ENCODE measurements at regions not wholly inside any gene's neighbourhood (a gene's known extent, or its start where the extent isn't known, plus 50 kb on each side); places are given as distances from the start of the nearest gene placed in this dataset.
"Not testable (repeated sequence)": the region's sequence is repeated elsewhere in the genome, so short reads cannot be mapped to it uniquely, and the experiment has no call there.

GRCh38 chr1:112821307-112822063 is 106.4 kb upstream of the PPM1J start:
- POLR2A ChIA-PET; ATAC-seq (replicated peaks in 1 of 4); H3K27ac Mint-ChIP-seq; H3K27ac ChIP-seq (ENCODE audit: low read length); H3K4me1 Mint-ChIP-seq; H3K4me3 Mint-ChIP-seq; CTCF ChIA-PET; H3K4me1 ChIP-seq (ENCODE audit: control insufficient read depth in 1 of 2, extremely low read depth in 1 of 2, insufficient read depth in 2 of 2, low read length in 2 of 2); H3K9me3 Mint-ChIP-seq; H3K9me3 ChIP-seq; H3K4me3 ChIP-seq (ENCODE audit: control insufficient read depth in 1 of 2, extremely low read depth in 1 of 2, low read length in 1 of 2); H3K36me3 ChIP-seq (ENCODE audit: control insufficient read depth in 2 of 2, extremely low read depth in 1 of 2, insufficient read depth in 1 of 2, low read length in 1 of 2); H3K36me3 Mint-ChIP-seq; DNase-seq; H3K27me3 ChIP-seq (replicated peaks in 1 of 2; ENCODE audit: control insufficient read depth in 2 of 2, extremely low read depth in 1 of 2, insufficient read depth in 2 of 2, low read length in 1 of 2): not testable (repeated sequence)
- 94% methylated on average over 4 of the region's 7 CpGs for WGBS (ENCODE audit: insufficient coverage)
- peaks cover 9 to 14% of the 10 kb centered on the region in 2 donors for H3K27me3 Mint-ChIP-seq

GRCh38 chr1:112818990-112819689 is 104.0 kb upstream of the PPM1J start:
- POLR2A ChIA-PET = no interaction called here
- WGBS (ENCODE audit: insufficient coverage) = 17% methylated on average over 1 of the region's 4 CpGs
- H3K36me3 Mint-ChIP-seq = no peaks in the 10 kb centered on the region
- DNase-seq (no peak), ATAC-seq (replicated peaks in 1 of 4) (peak in 1 of 4 experiments; percentile 19)
- peaks cover 0 to 3% of the 10 kb centered on the region in 2 donors for H3K27me3 Mint-ChIP-seq
- no peaks in the 10 kb centered on the region for H3K9me3 ChIP-seq
- no peaks in the 10 kb centered on the region for H3K9me3 Mint-ChIP-seq
- no peak overlapping the region for H3K27ac Mint-ChIP-seq
- no peak overlapping the region for H3K27ac ChIP-seq (ENCODE audit: low read length)
- H3K4me3 ChIP-seq (ENCODE audit: control insufficient read depth in 1 of 2, extremely low read depth in 1 of 2, low read length in 1 of 2) = no peak overlapping the region
- peaks cover 0 to 4% (median 2%) of the 10 kb centered on the region in 3 donors for H3K4me1 Mint-ChIP-seq
- peaks cover 0 to 4% of the 10 kb centered on the region in 2 experiments for H3K4me1 ChIP-seq (ENCODE audit: control insufficient read depth in 1 of 2, extremely low read depth in 1 of 2, insufficient read depth in 2 of 2, low read length in 2 of 2)
- CTCF ChIA-PET = interaction anchor here in 1 of 2 donors (0.5 to 0.6 kb wide), 2 partner anchors 950 to 1160 kb away, joined by 3 to 4 read pairs; partner anchors contain the start of gene OLFML3
- no peak overlapping the region for H3K4me3 Mint-ChIP-seq
- peaks cover 0 to 7% of the 10 kb centered on the region in 2 experiments for H3K27me3 ChIP-seq (replicated peaks in 1 of 2; ENCODE audit: control insufficient read depth in 2 of 2, extremely low read depth in 1 of 2, insufficient read depth in 2 of 2, low read length in 1 of 2)
- no peaks in the 10 kb centered on the region for H3K36me3 ChIP-seq (ENCODE audit: control insufficient read depth in 2 of 2, extremely low read depth in 1 of 2, insufficient read depth in 1 of 2, low read length in 1 of 2)

GRCh38 chr1:112817555-112818373 is 102.6 kb upstream of the PPM1J start:
- Mint-ChIP-seq H3K27ac (no peak overlapping the region), H3K4me1 (peaks cover 0 to 4% (median 2%) of the 10 kb centered on the region in 3 donors), H3K9me3 (no peaks in the 10 kb centered on the region), H3K4me3 (no peak overlapping the region), H3K27me3 (no peaks in the 10 kb centered on the region), H3K36me3 (no peaks in the 10 kb centered on the region)
- 52% methylated on average over 4 of the region's 7 CpGs for WGBS (ENCODE audit: insufficient coverage)
- peaks cover 0 to 4% of the 10 kb centered on the region in 2 experiments for H3K4me1 ChIP-seq (ENCODE audit: control insufficient read depth in 1 of 2, extremely low read depth in 1 of 2, insufficient read depth in 2 of 2, low read length in 2 of 2)
- H3K4me3 ChIP-seq (ENCODE audit: control insufficient read depth in 1 of 2, extremely low read depth in 1 of 2, low read length in 1 of 2) = no peak overlapping the region
- ChIA-PET CTCF (interaction anchor here in 1 of 2 donors (0.5 kb wide), 1 partner anchor 39 kb away, joined by 4 read pairs; no protein-coding TSS in a partner anchor), POLR2A (no interaction called here)
- no peak for ATAC-seq (replicated peaks in 1 of 4)
- no peak overlapping the region for H3K27ac ChIP-seq (ENCODE audit: low read length)
- no peak for DNase-seq
- H3K36me3 ChIP-seq (ENCODE audit: control insufficient read depth in 2 of 2, extremely low read depth in 1 of 2, insufficient read depth in 1 of 2, low read length in 1 of 2) = no peaks in the 10 kb centered on the region
- H3K27me3 ChIP-seq (replicated peaks in 1 of 2; ENCODE audit: control insufficient read depth in 2 of 2, extremely low read depth in 1 of 2, insufficient read depth in 2 of 2, low read length in 1 of 2) = peaks cover 0 to 2% of the 10 kb centered on the region in 2 experiments
- no peaks in the 10 kb centered on the region for H3K9me3 ChIP-seq

- WGBS (ENCODE audit: insufficient coverage) = no CpG with 5 or more reads among the region's 5 CpGs
- Mint-ChIP-seq H3K27me3 (peaks cover 3 to 4% of the 10 kb centered on the region in 2 donors), H3K4me3 (no peak overlapping the region), H3K27ac (no peak overlapping the region), H3K4me1 (peaks cover 0 to 4% (median 2%) of the 10 kb centered on the region in 3 donors), H3K36me3 (no peaks in the 10 kb centered on the region), H3K9me3 (no peaks in the 10 kb centered on the region)
- DNase-seq (no peak), ATAC-seq (replicated peaks in 1 of 4) (no peak)
- H3K9me3 ChIP-seq = no peaks in the 10 kb centered on the region
- POLR2A ChIA-PET = no interaction called here
- no peak overlapping the region for H3K4me3 ChIP-seq (ENCODE audit: control insufficient read depth in 1 of 2, extremely low read depth in 1 of 2, low read length in 1 of 2)
- CTCF ChIA-PET = interaction anchor here in 1 of 2 donors (0.7 kb wide), 1 partner anchor 59 kb away, joined by 3 read pairs; no protein-coding TSS in a partner anchor
- no peaks in the 10 kb centered on the region for H3K36me3 ChIP-seq (ENCODE audit: control insufficient read depth in 2 of 2, extremely low read depth in 1 of 2, insufficient read depth in 1 of 2, low read length in 1 of 2)
- no peak overlapping the region for H3K27ac ChIP-seq (ENCODE audit: low read length)
- H3K4me1 ChIP-seq (ENCODE audit: control insufficient read depth in 1 of 2, extremely low read depth in 1 of 2, insufficient read depth in 2 of 2, low read length in 2 of 2) = peaks cover 0 to 4% of the 10 kb centered on the region in 2 experiments
- H3K27me3 ChIP-seq (replicated peaks in 1 of 2; ENCODE audit: control insufficient read depth in 2 of 2, extremely low read depth in 1 of 2, insufficient read depth in 2 of 2, low read length in 1 of 2) = peaks cover 0 to 2% of the 10 kb centered on the region in 2 experiments
These were observed 100.2 kb upstream of the PPM1J start for GRCh38 chr1:112815376-112815775.

GRCh38 chr1:112814645-112815044 is 99.5 kb upstream of the PPM1J start:
- H3K36me3 Mint-ChIP-seq; DNase-seq; H3K9me3 Mint-ChIP-seq; H3K4me3 ChIP-seq (ENCODE audit: control insufficient read depth in 1 of 2, extremely low read depth in 1 of 2, low read length in 1 of 2); H3K36me3 ChIP-seq (ENCODE audit: control insufficient read depth in 2 of 2, extremely low read depth in 1 of 2, insufficient read depth in 1 of 2, low read length in 1 of 2); H3K27me3 Mint-ChIP-seq; H3K27ac Mint-ChIP-seq; H3K4me3 Mint-ChIP-seq; H3K27me3 ChIP-seq (replicated peaks in 1 of 2; ENCODE audit: control insufficient read depth in 2 of 2, extremely low read depth in 1 of 2, insufficient read depth in 2 of 2, low read length in 1 of 2); H3K4me1 ChIP-seq (ENCODE audit: control insufficient read depth in 1 of 2, extremely low read depth in 1 of 2, insufficient read depth in 2 of 2, low read length in 2 of 2); H3K4me1 Mint-ChIP-seq; POLR2A ChIA-PET; H3K27ac ChIP-seq (ENCODE audit: low read length); ATAC-seq (replicated peaks in 1 of 4); CTCF ChIA-PET; H3K9me3 ChIP-seq: not testable (repeated sequence)
- 97% methylated on average over 2 of the region's 8 CpGs for WGBS (ENCODE audit: insufficient coverage)

All from T-cell (primary cell).